ENCODE measurements at regions not wholly inside any gene's neighbourhood (a gene's known extent, or its start where the extent isn't known, plus 50 kb on each side); places are given as distances from the start of the nearest gene placed in this dataset.

DNA sequence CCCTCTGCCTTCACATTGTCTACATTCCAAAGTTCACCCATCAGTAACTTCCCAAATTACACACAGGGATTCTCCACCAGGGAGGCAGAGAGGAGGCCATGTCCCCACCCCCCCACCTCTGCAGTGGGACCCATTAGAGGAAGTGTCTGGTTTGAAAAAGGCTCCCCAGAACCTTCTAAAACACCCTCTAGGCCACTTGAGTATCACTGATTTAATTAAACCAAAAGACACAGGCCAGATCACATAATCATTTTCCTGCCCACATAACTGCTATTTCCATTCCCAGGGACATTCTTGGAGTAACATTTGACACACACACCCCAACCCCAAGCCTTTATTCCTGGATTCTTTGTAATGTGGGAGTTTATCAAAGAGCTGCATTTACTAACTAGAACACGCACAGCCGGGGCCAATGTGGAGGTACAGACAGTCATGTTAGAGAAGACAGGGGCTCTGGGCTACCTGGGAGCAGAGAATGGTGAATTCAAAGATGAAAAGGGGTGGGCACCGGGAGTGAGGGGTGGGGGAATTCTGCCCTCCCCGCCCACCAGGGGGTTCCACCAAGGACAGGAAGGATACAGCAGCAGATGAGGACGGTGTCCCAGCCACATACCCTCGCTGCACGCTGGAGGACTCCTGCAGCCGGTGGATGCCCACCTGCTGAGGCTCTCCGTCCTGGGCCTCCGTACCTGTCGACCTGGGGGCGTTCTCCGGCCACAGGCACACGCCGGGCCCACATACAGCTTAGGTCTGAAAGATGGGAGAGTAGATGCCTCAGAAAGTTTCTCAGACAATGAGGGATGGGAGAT is 201.4 kb upstream of the CTNNB1 start:
- 90 to 93% (median 92%) methylated on average over 15 of the region's 15 CpGs for WGBS, 4 donors
- ATAC-seq (no peak), DNase-seq (no peak)
- Histone ChIP-seq H3K4me1 (peaks cover 0 to 26% (median 10%) of the 10 kb centered on the region in 12 donors), H3K9me3 (no peaks in the 10 kb centered on the region), H3K36me3 (no peaks in the 10 kb centered on the region), H3K27me3 (no peaks in the 10 kb centered on the region), H3K27ac (no peak overlapping the region), H3K4me3 (no peak overlapping the region)
- intact Hi-C loops (cut with DNase I) = no loop called here
- TF ChIP-seq POLR2A (IDR thresholded peaks at IDR 0.05) = no peak
- TF ChIP-seq, protein P1, sequence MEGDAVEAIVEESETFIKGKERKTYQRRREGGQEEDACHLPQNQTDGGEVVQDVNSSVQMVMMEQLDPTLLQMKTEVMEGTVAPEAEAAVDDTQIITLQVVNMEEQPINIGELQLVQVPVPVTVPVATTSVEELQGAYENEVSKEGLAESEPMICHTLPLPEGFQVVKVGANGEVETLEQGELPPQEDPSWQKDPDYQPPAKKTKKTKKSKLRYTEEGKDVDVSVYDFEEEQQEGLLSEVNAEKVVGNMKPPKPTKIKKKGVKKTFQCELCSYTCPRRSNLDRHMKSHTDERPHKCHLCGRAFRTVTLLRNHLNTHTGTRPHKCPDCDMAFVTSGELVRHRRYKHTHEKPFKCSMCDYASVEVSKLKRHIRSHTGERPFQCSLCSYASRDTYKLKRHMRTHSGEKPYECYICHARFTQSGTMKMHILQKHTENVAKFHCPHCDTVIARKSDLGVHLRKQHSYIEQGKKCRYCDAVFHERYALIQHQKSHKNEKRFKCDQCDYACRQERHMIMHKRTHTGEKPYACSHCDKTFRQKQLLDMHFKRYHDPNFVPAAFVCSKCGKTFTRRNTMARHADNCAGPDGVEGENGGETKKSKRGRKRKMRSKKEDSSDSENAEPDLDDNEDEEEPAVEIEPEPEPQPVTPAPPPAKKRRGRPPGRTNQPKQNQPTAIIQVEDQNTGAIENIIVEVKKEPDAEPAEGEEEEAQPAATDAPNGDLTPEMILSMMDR (IDR thresholded peaks at IDR 0.05) = no peak

DNA sequence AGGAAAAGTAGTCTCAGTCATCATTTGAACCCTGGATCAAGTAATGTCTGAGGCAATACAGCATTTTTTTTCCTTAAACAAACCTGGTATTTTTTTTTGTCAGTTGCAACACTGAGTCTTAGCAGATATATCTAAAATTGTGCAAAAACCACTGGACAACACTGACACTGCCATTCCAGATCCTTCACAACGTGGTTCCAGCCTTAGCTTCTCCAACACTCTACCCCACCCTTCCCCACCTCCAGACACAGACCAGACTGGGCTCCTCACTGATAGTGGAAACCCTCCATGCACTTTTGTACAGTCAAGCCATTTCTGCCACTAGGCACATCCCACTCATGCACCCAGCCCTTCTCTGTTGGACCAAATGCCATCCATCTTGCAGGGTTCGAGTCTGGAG is 199.6 kb upstream of the CTNNB1 start:
- Histone ChIP-seq H3K27me3 (no peaks in the 10 kb centered on the region), H3K4me3 (no peak overlapping the region), H3K36me3 (no peaks in the 10 kb centered on the region), H3K27ac (no peak overlapping the region), H3K9me3 (no peaks in the 10 kb centered on the region), H3K4me1 (peaks cover 0 to 26% (median 10%) of the 10 kb centered on the region in 12 donors)
- ATAC-seq (peak in 2 of 4 donors; percentile 6 to 35), DNase-seq (no peak)
- TF ChIP-seq POLR2A (IDR thresholded peaks at IDR 0.05) = no peak
- TF ChIP-seq, protein P1 (IDR thresholded peaks at IDR 0.05) = no peak
- intact Hi-C loops (cut with DNase I) = no loop called here
- 90 to 93% (median 92%) methylated on average over 2 of the region's 2 CpGs for WGBS, 4 donors

DNA sequence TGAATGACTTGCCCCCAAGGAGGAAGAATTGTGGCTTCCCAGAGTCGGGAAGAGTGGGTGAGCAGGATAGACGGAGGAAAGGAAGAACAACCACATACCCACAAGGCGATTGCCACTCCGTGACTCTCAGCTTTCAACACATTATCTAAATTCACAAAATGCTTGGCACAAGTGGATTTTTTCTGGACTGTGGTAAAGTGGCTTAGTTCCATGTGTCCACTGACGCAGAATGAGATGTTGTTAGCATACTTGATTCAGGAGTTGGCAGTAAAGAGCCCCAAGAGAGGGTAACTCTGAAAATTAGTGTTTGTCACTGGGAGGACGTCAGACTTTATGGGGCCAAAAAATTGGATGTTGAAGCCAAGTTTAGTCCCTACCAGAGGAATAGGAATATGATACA is 198.8 kb upstream of the CTNNB1 start:
- peak in 1 of 5 donors; percentile 32 for DNase-seq
- peaks cover 0 to 26% (median 10%) of the 10 kb centered on the region in 12 donors for H3K4me1 ChIP-seq
- TF ChIP-seq POLR2A (IDR thresholded peaks at IDR 0.05) = no peak
- TF ChIP-seq, protein P1 (IDR thresholded peaks at IDR 0.05) = no peak
- no peak overlapping the region for H3K27ac ChIP-seq
- ATAC-seq = peak; percentile 17 to 81 (median 77)
- no peaks in the 10 kb centered on the region for H3K36me3 ChIP-seq
- H3K4me3 ChIP-seq = no peak overlapping the region
- no peaks in the 10 kb centered on the region for H3K9me3 ChIP-seq
- 42 to 56% (median 44%) methylated on average over 6 of the region's 6 CpGs for whole genome bisulfite sequencing, 4 donors
- no peaks in the 10 kb centered on the region for H3K27me3 ChIP-seq
- intact Hi-C loops (cut with DNase I) = no loop called here

DNA sequence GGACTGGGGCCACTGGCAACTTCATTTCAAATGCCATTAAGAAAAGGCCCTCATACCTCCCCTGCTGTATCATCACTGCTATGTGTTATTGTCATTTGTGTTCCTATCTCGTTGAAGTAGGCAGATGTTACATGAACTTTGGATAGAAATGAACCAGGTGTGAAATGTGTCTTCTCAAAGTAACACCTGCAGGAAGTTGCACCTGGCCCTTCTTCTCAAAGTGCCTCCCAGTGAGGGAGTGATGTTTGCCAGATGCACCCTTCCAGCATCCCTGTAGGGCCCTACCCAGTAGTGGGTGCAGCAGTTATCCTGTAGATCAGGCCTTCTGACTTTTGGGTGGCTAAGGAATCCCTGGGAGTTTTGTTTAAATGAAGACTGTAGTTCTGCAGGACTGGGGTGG is 197.7 kb upstream of the CTNNB1 start:
- 61 to 82% (median 68%) methylated on average over 1 of the region's 1 CpG for WGBS, 4 donors
- Histone ChIP-seq H3K36me3 (no peaks in the 10 kb centered on the region), H3K27me3 (no peaks in the 10 kb centered on the region), H3K27ac (no peak overlapping the region), H3K9me3 (peaks cover 0 to under 1% (median 0%) of the 10 kb centered on the region in 12 donors), H3K4me3 (no peak overlapping the region), H3K4me1 (peaks cover 0 to 19% (median 6%) of the 10 kb centered on the region in 12 donors)
- no peak for DNase-seq
- TF ChIP-seq POLR2A (IDR thresholded peaks at IDR 0.05) = no peak
- TF ChIP-seq, protein P1 (IDR thresholded peaks at IDR 0.05) = no peak
- intact Hi-C loops (cut with DNase I) = no loop called here
- no peak for ATAC-seq

All from heart left ventricle (tissue), 16 donors.